IPS DF 19.7 (cell line): ENCODE measurements at regions not wholly inside any gene's neighbourhood (a gene's known extent, or its start where the extent isn't known, plus 50 kb on each side); places are given as distances from the start of the nearest gene placed in this dataset.
"Not testable (repeated sequence)": the region's sequence is repeated elsewhere in the genome, so short reads cannot be mapped to it uniquely, and the experiment has no call there.

Experiments
- DNase-seq: peaks from one replicate; pipeline ENCODE4 v3.0.0-alpha.2; 2013; ENCODE audit warnings: low read depth, low spot score

- no peak for DNase-seq
Measured at GRCh38 chr5:112112346-112112745, 306.7 kb downstream of the EPB41L4A start.

DNA sequence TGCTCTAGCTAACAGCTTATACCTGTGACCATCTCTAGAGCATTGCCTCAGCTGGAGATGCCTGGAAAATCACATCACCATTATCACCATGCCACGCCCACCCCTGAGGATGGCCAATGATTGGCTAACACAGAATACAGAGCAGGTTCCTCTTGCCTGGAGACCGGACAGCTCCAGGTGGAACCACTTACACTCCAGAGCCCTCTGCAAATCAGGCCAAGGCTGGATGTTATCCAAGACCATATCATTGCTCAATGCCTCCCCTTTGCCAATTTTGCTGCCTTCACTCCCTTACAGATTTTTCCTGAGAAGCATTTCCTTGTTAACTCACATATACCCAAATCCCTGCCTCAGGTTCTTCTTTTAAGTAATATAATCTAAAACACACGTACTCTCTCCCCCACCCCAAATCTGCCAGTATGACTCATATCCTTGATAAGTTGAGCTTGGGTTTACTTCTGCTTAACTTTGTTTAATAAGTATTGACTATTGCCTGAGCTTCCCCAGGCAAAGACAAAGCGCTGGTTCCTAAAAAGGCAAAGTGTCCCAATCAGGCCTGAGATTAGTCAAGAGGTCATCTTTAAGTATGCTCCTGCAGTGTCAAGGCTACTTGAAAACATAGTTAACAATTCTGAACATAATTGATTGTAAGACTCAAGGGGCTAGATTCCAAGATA lies 309.6 kb downstream of the EPB41L4A start:
- DNase-seq = peak; percentile 42

DNA sequence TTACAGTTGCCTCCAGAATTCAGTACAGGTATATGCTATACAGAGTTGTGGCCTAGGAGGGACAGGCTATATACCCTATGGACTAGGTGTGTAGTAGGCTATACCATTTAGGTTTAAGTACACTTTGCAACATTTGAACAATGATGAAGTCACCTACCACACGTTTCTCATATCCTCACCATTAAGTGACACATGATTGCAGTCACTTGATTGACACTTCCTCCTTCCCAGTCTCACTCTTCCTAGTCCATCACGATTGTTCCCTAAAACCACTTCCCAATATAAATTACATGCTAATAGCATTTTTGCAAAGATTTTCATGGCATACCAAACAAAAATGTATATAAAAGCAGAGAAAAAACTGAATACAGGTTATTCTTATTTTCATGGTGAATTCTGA lies 312.2 kb downstream of the EPB41L4A start:
- no peak for DNase-seq

GRCh38 chr5:112097768-112098167 lies 321.3 kb downstream of the EPB41L4A start:
- DNase-seq = no peak

DNA sequence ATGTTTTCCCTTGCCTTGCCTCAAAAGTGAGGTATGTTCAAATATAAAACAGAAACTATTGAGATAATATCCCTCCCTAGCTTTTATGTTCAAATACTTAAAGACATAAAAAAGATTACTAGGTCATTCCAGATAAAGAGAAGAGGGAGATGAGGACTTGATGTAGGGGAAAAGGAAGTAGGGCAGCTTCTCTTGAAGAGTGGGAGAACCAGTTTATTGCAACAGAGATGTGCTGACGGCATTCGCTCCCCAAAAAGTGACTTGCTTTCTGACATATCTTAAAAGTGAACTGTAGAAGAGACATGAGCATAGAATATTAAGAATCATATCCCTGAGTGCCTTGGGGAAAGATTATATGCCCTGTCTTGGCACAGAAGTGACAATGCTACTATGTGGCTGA lies 330.2 kb upstream of the NREP start:
- no peak for DNase-seq

DNA sequence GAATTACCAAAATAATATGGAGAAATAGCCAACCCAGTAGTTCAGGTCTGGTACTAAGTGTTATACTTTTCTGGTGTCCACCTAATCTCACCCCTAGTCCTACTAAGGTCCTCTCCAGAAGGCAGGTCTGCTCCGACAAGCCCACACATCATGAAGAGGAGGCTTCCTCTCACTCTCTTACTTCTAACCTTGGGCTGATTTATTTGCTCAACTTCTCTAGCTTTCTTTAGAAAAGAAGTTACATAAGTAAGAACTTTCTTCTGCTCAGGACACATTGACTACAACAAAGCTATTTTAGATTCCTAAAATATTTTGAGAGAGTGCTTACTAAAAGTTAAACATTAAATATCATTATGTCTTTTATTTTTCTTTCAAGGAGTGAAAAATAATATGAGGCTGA lies 329.7 kb upstream of the NREP start:
- DNase-seq = no peak

DNA sequence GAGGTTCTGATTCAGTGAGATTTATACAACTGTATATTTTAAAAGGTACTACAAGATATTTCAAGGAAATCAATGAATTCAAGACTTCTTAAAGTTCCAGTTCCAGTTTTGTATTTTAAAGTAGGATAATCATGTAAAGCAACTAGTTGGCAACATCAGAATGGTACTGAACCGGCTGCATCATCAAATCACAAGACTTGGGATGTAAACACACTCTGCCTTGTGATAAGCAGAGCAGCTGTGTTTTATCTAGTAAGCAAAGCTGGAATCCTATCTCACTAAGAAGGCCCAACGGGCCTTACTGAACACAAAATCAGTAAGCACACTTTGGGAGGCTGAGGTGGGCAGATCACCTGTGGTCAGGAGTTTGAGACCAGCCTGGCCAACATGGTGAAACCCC lies 327.2 kb upstream of the NREP start:
- DNase-seq = no peak

- DNase-seq = no peak
Measured at GRCh38 chr5:112083623-112084022, 326.6 kb upstream of the NREP start.

DNA sequence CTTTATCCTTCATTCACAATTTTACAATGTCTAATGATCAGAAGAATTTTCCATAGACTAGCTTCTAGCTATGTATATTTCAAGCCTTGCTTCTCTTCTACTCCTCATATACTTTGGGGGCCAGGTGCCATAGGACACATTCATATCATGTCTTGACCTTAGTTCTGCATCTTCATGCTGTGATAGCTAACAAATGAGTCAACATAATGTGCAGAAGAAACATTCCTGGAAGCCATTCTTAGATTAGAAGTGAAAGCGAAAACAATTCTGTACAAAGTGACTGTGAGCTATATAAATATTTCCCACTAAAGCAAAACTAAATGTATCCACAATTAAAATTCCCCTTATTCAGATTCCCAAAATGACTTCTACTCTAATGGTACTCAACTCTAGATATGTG lies 320.2 kb upstream of the NREP start:
- no peak for DNase-seq

- DNase-seq = no peak
Measured at GRCh38 chr5:112070022-112070421, 313.0 kb upstream of the NREP start.

- DNase-seq = no peak
Measured at GRCh38 chr5:112069329-112069728, 312.3 kb upstream of the NREP start.

DNA sequence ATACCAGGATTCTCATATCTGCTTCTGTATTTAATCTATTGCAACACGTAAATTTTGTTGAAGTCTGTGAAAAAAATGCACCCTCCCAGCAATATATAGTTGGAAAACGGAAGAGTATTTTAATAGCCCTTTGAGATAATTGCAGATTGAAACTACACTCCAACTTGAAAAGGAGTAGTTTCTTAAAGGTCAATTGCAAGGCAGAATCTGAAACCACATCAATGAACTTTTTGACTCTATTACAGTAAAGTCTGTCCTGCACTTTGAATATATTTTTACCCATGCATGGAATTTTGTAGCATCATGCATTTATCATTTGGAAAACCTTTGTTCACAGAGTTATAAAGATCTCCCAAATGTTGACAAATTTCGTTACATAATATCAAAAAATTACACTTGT lies 311.6 kb upstream of the NREP start:
- DNase-seq = no peak

DNA sequence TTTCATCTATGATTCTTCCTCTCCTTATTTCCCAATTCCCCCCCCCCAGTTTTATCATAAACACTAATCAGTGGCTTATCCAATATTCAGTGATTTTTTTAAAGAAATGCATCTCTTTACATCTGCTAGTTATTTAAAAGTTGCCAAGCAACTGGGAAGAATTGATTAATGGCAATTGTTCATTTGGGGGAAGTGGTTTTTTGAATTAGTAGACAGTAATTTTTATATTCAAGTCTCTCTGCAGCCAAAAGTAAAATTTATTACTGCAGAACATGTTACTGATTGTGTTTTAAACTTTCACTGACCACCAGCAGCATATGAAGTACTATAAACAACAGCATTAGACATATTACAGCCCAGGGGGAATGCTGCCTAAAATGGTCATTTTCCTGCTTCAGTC lies 308.8 kb upstream of the NREP start:
- no peak for DNase-seq

DNA sequence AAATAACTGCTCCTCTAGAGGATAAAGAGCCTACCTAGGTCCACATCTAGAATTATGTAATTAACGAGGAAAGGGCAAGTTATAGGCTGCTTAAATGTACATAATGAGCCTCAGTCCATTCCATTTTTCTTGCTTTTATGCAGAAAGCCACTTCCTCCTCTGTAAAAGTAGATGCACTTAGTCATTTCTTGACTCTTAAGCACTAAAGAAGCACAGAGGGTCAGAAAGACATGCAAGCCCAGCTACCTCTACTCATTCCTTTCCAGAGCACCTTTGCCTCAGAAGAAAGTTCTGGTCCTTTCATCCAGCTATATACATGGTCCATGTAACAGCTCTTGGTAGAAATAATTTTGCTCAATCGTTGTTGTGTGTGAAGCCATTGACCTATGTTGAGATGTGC lies 308.0 kb upstream of the NREP start:
- no peak for DNase-seq

DNA sequence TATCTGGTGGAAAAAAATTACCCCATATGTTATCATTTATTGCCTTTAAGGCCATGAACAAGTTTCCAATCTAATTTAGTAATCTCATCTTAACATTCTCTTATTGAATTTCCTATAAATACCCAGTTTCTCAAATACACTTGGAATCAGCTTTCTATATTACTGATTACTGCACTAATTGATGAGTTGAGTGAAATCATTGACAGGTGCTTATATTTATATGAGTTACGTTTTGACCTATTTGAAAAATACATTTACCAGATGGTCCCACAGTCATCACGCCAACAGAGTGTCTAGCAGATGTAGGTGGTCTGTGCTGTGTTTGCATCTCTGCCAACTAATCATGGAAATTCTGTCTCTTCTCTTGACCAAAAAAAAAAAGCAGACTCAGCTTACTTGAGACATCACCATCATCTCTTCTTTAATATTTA lies 307.3 kb upstream of the NREP start:
- DNase-seq = no peak

DNA sequence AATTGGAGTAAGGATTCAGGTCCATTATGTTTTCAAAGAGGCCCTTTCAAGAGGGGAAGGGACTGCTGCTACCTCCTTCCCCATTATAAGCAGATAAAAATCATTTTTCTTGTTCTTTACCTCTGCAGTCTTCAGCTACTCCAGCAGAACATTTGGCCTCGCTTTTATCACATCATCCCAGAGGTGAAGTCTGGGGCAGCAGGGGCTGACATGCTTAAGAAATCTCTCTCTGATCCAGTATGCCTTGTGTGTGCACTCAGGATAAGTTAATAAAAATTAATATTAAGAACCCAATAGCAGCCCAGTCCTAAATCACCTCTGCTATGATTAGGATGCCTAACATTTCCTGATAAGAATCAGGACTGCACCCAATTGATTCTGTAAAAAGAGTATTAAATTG lies 306.9 kb upstream of the NREP start:
- DNase-seq = no peak

- no peak for DNase-seq
Measured at GRCh38 chr5:112063191-112063590, 306.2 kb upstream of the NREP start.

DNA sequence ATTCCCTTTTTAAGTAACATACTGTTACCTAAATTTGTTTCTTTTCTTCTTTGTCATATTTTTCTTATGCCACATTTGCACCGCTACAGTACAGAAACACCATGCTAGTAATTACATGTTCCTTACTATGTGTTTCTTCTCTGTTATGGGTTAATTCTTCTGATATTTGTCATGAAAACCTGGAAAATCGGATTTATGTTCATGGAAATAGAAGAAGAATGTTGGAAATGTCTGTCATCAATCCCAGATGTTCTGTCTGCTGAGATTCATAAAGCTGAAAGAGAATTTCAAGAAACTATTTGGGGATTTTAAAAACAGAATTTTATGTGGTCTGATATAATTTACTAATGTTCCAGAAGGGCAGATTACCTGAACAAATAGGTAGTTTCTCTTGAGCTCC lies 305.2 kb upstream of the NREP start:
- no peak for DNase-seq

GRCh38 chr5:112061666-112062065 lies 304.7 kb upstream of the NREP start:
- DNase-seq = no peak

GRCh38 chr5:112059579-112060135 lies 302.7 kb upstream of the NREP start:
- DNase-seq = no peak

DNA sequence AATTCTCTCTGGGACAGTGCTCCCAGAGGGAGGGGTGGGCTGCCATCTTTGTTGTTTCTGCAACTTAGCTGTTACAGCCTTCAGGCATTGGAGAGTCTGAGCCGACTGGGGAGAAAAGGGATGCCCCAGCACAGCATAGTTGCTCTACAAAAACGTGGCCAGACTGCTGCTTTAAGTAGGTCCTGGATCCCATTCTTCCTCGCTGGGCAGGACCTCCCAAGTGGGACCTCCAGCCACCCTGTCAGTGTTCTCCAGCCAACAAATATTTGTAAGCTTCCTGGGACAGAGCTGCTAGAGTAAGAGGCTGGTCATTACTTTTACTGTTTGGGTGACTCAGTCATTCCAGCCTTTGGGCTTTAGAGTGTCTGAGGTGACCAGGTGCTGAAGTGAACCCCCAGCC lies 292.7 kb upstream of the NREP start:
- no peak for DNase-seq

- DNase-seq = no peak
Measured at GRCh38 chr5:112036206-112036605, 279.2 kb upstream of the NREP start.

DNA sequence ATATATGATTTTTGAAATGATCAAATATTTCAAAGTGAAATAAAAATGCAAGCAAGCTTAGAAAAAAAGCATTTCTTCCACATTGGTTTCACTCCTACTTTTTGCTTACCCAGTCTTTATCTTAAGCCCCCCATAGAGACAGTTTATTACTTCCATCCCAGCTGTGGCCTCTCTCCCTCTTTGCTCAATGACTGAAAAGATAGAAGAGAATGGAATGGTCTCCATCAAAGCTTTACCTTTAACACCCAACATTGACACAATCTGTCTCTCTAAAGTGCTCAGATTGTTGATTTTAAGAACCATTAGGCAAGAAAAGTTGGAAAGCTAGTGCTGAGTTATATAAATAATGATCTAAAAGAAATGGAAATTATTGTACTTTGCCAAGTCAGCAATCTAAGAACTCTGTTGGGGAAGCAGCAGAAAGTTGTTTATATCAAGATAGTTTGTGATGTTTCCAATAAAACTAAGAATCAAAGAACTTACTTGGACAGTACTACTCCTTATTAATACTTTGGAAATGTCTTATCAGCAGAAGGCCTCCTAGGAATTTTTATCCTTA lies 277.5 kb upstream of the NREP start:
- DNase-seq = no peak

GRCh38 chr5:112026879-112027278 lies 269.9 kb upstream of the NREP start:
- DNase-seq = not testable (repeated sequence)
